ENCODE measurements at regions not wholly inside any gene's neighbourhood (a gene's known extent, or its start where the extent isn't known, plus 50 kb on each side); places are given as distances from the start of the nearest gene placed in this dataset.
A peak's percentile ranks its signal among the peaks of the same experiment; 100 is the strongest.

DNA sequence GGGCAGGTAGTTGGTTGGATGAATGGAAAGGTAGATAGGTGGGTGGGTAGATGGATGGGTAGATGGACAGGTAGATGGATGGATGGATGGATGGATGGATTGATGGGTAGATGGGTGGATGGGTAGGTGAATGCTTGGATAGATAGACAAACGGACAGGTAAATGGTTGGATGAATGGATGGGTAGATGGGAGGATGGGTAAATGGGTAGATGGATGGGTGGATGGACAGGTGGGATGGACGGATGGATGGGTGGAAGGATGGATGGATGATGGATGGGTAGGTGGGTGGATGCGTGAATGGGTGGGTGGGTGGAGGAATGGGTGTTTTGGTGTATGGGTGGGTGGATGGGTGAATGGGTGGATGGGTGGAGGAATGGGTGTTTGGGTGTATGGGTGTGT, 50.1 kb upstream of the ASAP2 start:
- no peak for DNase-seq

DNA sequence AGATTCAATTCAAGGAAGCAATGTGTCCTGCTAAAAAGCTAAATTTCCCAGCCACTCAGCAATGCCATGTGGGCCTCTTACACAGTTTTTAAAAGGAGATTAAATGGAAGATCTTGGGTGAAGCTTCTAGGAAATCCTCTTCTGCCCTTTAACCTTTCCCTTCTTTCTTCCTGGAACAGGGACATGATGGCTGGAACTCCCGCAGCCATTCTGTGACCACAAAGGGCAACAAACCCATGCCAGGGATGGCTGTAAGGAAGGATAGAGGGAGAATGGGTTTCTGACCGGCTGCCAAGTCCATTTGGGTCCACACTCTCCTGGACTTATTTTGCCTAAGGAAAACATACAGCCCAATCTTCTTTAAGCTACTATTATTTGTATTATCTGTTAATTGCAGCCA, 52.6 kb upstream of the ASAP2 start:
- no peak for DNase-seq

DNA sequence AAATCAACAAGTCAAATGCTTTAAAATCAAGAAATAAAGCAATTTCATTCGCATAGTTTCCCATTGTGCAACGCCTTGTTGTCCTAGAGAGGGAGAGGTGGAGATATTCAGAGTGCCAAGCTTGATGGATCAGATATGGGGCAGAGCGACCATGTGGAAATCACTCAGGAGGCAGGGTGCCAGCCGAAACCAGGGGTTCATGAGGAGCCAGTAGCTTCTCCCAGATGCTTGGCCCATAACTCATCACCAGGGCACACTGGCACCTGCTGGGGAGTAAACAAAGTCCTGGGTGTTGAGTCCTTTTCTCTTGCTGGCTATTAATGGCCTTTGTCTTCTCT, 53.0 kb upstream of the ASAP2 start:
- no peak for DNase-seq

DNA sequence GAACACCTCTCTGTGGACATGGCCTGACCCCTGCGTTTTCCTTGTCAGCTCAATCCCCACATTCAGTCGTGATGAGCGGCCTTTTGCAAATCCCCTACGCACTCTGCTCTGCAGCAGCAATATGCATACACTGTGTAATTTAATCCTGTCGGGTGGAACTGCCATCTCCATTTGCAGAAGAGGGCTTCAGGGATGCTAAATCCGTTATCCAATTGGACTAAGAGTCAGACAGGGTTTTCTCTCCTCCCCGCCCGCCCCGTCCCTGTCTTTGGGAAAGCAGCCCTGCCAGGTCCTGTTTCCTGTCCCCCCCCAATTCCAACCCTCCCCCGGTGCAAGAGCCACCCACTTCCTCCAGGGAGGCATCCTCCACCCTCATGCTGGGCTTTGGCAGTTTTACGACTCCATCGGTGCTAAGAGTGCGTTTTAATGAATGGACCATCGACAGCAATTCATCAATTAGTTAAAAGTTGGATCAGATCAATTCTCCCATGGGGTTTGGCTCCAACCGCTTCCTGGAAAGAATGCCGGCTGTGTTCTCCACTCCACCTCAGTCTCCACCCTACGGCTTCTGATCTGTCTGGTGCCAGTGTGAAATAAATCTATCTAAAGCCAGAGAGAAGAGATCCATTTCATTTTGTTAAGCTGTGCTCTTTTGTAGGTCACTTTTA, 53.5 kb upstream of the ASAP2 start:
- no peak for DNase-seq

DNA sequence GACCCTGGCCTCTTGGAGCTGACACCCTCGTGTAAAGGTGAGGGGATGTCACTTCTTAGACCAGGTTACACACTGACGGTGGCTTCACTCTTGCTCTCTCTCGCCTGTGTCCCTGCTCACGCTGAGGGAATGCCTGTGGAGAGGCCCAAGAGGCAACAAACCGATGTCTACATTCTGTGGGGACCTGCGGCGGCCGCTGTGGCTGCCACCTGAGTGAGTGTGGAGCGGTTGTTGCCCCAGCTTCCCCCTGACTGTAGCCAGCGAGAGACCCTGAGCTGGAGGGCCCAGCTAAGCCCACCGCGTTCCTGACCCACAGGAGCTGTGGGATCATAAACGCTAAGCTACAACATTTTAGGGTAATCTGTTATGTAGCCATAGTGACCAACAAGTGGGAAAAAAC, 55.7 kb upstream of the ASAP2 start:
- no peak for DNase-seq

DNA sequence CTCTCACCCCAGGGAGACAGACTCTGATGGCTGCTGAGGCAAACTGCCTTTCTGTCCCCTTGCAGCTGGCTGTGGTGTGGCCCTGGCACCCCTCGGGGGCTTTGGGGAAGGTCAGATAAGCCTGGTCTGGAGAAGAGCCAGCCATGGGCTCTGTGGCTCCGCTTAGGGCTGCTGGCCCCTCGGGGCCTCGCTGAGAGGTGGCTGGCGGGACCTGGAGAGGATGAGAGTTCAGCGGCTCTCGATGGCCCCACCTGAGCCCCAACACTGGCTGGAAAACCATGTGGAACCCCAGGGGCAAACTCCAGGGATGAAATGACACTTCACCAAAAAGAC, 56.1 kb upstream of the ASAP2 start:
- DNase-seq: no peak

DNA sequence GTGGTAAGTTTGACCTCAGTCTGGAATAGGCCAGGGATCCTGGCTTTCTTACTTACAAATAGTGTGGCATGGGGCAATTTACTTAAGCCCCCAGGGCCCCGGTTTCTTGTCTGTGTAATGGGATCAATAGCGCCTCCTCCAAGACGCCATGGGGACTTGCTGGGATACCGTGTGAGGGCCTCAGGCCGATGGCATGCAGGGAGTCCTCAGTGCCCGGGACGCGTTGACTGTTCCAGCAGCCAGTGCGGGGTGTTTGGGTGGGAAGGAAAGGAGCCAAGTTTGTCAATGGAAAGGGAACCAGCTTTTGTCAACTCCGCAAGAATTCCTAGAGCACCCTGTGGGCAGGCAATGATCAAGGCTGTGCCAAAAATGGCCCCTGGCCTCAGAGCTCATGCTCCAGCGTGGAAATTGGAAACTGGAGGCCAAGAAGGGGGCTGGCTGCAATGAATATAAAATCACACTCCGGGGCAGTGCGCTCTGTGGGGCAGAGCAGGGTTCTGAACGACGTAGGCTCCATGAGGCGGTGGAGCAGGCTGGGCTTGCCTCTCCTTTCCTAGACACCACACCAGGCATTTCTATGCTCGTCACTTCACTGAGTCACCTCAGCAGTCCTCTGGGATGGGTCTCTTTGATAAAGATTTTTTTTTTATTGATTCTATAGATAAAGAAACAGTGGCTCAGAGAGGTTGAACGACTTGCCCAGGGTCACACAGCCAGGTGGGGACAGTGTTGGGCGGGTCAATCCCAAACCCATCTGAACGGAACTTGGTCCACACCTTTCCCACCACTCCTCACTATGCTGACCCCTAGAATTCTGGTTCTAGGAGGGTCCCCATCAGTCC, 56.7 kb upstream of the ASAP2 start:
- no peak for DNase-seq

DNA sequence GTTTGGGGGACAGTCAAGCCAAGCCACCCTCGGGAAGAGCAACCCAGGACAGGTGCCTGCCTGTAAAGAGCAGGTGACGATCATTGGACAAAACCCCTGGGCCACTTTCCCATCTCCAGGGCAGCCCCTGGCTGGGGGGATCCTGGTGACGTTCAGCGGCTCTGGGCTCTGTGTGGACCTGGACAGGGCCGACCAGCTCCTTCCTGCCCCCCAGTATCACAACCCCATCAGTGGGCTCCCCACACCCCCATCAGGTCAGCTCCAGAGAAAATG, 57.3 kb upstream of the ASAP2 start:
- DNase-seq: no peak

DNA sequence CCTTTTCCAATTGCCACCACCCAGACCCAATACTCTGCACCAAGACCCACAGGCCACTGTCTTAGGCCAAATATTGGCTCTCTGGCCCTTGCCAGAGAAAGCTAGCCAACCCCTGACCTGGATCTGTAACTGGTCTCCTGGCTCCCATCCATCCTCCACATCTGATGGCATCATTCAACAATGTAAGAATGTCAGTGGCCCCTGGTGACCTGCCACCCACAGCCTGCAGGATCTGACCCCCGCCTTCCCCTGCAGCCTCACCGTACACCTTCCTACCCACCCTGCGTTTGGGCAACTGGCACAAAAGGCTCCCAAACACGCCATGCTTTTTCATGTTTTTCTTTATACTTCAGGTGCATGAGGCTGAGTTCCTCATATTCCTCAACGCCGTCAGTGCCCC, 60.0 kb upstream of the ASAP2 start:
- no peak for DNase-seq

DNA sequence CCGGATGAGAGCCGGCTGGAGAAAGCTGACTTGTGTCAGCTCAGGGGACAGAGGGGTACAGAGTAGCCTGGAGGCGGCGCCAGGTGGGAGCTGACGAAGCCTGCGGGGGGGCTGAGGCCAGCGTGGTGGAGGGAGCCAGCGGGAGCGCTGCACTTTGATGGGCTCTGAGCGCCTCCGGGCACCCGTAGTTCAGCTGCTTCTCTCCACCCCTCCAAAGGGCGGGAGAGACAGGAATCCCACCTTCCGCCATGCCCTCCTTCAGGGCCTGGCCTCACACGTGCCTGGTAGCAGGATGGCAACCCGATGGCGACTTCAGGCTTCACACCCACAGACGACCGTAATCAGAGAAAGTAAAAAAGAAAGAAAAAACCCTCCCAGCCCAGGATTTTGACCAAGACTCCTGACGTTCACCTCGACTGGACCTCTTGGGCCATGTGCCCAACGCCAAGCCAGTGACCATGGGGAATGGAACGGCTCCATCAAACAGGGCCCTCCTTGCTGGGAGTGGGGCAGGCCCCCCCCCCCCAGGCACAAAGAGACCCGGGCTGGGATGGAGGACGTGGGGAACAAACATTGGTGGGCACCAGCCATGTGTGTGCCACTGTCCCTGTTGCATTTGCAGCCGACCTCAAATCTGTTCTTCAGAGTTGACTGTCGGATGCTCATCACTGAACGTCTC, 60.7 kb upstream of the ASAP2 start:
- DNase-seq: no peak

DNA sequence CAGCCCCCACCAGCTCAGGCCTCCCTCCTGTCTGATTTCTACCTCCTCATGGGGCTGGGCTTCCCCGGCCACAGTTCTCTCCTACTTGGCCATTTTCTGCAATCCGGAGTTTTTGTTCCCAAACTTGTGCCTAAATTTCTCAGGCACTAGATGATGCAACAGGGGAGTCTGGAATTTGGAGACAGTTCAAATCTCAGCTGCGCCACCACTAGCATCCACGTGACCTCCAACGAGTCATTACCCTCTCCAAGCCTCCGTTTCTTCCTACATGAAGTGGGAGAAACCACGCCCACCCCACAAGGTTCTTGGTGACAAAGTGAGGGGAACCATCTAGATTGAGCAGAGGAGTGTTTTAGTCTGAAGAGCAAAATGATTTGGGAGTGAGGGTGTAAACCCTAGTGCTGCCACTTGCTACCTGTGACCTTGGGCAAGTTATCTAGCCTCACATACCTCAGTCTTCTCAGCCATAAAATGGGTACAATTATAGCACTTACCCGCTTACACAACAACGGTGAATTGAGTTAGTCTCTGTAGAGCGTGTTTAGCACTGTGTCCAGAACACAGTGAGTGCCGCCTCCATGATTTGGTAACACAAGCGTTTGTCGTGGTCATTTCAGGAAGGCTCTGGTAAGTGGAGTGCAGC, 61.4 kb upstream of the ASAP2 start:
- DNase-seq: no peak

DNA sequence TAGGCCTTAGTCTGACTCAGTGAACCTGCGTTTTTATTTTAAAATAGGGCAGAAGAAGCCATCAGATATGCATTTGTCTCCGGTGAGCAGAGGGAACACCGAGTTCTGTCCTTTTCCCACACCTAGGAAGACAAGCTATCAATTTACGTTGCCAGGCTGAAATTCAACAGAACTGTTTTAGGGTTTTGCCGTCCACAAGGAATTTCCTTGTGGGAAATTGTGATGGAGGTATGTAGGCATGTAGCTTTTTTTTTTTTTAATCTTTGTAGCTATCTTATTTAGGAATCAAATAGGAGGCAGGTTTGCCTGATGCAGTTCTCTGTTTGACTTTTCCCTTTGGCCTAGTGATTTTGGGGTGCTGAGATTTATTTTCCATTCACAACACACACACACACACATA, 62.0 kb upstream of the ASAP2 start:
- no peak for DNase-seq

DNA sequence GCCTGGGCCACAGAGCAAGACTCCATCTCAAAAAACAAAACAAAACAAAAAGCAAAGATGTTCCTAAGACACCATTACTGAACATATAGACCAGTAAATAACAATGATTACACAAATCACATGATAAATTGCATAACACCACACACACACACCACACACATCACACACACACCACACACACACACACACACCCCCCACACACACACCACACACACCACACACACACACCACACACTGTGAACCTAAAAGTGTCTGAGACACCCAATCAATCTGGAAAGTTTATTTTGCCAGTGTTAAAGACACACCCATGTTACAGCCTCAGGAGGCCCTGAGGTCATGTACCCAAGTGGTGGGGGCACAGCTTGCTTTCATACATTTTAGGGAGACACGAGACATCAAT, 62.6 kb upstream of the ASAP2 start:
- DNase-seq: no peak

DNA sequence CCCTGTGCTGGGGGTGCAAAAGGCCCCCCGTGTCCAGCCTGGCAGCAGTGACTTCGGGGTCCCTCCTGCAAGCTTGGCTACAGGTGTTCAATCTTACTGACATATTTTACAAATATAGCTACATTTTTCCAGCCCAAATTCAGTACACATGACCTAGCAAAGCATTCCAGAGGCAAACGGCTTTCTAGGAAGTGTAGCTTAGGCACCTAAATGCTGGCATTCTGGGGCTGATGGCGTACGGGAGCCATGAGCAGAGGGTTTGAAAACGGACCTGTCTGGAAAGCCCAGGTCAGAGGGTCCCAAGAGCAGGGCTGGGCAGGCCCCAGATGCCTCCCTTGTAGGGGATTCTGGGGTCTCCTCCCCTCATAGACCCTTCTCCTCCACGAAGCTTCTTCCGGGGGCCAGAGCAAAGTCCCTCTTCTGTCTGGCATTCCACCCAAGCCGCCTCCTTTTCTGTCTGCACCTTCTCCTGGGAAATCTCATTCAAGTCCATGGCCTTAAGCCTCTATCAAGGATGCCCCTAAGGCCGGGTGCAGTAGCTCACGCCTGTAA, 63.3 kb upstream of the ASAP2 start:
- no peak for DNase-seq

DNA sequence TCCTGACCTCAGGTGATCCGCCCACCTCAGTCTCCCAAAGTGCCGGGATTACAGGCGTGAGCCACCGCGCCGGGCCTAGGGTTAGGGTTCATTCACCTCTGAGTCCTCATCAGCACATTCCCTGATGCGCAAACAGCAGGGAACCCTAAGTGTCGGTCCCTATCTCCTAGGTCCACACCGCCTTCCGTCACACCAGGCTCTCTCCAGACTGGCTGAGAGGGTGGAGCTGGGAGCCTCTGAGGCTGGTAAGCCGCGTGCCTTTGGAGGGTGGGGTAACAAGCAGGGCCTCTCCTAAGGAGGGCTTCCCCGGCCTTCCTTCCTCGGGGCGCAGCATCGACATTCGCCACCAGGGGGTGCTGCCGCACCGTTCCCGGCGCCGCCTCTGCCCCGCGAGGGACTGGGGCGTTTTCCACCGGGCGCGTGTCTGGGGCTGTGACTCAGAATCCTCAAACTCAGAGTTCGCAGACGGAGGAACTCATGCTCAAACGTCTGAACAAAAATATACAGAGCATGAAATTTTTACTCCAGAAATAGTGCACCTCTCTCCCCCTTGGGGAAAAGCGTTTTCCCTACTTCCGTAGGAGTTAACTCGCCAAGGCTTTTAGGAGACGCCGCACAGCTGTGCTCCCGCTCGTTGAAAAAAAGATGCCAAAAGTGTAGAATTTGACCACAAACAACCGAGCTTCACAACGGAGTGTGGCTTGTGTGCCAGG, 63.9 kb upstream of the ASAP2 start:
- peak; percentile 81 for DNase-seq

DNA sequence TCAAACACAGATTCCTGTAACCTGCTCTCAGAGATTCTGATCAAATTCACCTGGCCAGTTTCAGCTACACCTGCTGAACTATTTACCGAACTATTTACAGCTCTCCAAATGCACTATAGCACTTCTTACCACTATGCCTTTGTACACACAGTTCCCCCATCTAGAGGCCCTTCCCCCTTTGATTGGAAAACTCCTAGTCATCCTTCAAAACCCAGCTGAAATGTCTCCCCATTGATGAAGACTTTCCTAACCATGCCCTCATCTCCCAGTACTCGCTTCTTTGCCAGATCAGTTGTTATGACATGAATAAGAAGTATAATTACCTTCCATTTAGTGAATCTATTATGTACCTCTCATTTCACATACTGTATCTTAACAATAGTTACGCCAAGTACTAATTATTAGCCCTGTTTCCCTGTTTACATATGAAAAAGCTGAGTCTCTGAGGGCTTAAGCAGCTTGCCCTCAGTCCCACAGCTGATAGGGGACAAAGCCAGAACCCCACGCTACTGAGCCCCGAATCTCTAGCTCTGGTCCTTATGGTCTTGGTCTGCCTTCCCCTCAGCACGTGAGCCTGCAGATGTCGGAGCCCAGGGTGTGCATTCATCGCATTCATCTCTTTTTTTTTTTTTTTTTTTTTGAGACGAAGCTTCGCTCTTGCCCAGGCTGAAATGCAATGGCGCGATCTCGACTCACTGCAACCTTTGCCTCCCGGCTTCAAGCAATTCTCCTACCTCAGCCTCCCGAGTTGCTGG, 64.7 kb upstream of the ASAP2 start:
- no peak for DNase-seq

DNA sequence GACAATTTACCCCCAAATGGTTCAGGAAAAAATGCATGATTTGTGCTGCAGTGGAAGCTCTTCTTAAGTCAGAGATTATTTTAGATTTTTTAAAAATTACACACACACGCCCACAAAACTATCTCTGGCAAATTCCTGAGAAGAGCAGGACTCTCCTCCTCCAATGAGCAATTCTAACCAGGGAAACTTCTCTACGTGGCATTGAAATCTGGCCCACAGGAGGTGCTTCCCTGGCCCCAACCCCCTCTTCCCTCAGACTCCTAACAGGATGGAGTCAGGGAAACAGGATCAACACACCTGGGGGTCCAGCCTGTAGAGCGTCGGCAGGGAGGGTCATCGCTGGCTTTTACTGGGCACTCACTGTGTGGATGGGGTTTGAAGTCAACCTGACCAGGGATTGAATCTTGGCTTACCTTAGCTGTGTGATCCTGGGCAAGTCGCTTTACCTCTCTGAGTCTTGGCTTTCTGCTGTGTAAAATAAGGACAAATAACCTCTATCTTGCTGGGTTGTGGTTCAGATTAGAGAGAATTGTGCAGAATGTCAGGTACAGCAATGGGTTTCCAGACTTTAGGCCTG, 65.4 kb upstream of the ASAP2 start:
- DNase-seq: no peak

DNA sequence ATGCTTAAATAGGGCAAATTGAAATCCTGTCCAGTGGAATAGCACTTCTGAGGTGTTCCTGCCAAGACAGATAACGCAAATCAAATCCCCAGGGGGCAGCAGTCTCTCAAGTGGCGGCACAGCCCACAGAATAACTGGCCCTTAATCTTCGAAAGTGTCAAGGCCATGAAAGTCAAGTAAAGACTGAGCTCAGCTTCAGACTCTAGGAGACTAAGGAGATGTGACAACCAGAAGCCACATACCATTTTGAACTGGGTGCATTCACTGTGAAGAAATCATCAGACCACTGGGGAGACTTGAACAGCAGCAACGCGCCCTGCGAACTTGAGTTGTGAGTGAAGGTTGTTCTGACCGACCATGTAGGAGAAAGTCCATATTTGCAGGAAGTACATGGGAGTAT, 66.0 kb upstream of the ASAP2 start:
- no peak for DNase-seq

DNA sequence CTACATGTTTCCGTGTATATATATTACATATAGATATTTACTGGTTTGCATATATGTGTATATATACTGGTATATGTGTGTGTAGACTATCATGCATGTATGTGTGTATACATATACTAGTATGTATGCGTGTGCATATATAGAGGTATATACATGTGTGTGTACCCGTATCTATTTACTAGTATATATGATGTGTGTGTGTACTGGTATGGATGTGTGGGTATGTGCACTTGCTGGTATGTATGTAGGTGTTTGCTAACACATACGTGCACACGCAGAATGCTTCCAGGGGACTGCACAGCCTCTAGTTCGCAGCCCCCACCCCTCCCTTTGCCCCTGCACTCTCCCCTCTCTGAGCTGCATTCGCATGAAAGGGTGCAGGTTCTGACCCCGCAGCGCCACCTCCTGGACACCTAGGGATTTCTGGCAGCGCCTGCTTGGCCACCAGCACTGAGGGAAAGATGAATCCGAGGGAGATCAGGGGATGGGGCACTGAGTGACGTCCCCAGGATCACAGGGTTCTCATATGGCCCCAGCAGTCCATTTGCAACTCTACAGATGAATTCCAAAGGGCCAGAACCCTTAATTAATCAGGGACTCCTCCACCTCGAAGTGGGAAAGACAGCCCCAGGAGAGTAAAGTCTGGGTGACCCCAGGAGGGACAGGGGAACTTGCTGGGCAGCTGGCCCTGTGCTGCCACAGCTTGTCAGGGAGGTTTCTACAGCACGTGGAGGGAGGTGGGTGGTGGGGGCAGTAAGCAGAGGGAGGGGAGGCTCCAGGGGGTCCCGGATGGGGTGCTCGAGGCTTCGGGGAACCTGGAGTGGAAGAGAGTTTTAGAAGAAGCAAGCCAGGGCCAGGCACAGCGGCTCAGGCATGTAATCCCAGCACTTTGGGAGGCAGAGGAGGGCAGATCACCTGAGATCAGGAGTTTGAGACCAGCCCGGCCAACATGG, 66.8 kb upstream of the ASAP2 start:
- DNase-seq: peak; percentile 61

DNA sequence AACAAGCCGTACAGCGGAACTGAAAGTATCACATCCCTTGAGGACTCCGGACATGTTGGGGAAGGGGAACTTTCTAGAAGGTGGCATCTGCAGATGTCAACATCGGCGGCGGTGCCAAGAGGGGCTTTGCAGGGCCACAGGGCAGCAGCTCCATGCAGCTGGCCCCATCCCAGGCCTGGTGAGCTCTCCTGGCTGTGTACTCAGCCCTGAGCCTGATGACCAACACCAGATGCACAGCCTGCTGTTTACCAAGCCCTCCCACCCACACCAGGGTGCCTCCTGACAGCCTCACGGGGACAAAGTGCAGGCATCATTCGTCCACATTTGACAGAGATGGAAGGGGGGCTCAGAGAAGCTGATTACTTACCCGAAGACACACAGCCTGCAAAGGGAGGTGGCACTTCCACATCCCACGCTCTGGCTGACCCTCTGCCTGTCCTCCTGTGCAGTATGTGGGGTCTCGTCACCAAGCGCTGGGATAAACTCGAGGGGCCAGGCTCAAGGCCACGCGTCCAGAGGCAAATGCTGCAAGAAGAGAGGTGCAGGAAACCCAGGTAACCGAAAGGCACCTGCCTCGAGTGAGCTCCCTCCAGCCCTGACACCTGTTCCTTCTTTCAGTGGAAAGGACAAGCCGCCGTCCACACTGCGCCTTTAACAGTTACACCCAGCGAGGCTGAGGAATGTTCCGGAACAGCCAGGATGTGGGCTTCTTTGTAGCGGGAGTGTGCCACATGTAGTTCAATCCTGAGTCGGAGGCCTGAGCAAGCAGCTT, 69.0 kb upstream of the ASAP2 start:
- DNase-seq: no peak
